ENCODE measurements at regions not wholly inside any gene's neighbourhood (a gene's known extent, or its start where the extent isn't known, plus 50 kb on each side); places are given as distances from the start of the nearest gene placed in this dataset.

- TF ChIP-seq, protein P1, sequence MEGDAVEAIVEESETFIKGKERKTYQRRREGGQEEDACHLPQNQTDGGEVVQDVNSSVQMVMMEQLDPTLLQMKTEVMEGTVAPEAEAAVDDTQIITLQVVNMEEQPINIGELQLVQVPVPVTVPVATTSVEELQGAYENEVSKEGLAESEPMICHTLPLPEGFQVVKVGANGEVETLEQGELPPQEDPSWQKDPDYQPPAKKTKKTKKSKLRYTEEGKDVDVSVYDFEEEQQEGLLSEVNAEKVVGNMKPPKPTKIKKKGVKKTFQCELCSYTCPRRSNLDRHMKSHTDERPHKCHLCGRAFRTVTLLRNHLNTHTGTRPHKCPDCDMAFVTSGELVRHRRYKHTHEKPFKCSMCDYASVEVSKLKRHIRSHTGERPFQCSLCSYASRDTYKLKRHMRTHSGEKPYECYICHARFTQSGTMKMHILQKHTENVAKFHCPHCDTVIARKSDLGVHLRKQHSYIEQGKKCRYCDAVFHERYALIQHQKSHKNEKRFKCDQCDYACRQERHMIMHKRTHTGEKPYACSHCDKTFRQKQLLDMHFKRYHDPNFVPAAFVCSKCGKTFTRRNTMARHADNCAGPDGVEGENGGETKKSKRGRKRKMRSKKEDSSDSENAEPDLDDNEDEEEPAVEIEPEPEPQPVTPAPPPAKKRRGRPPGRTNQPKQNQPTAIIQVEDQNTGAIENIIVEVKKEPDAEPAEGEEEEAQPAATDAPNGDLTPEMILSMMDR (conservative IDR thresholded peaks at IDR 0.05; ENCODE audit: low read depth): no peak
- H3K27ac ChIP-seq: no peak overlapping the region
- ChIA-PET POLR2A (ENCODE audit: low non-redundant PET) (no interaction called here), CTCF (interaction anchor here (0.6 kb wide), 1 partner anchor 533 kb away, joined by 3 read pairs; no protein-coding TSS in a partner anchor)
- no peak for DNase-seq (ENCODE audit: low spot score)
These were observed 534.5 kb downstream of the PTPRC start for GRCh38 chr1:199173356-199173755.

- TF ChIP-seq, protein P1 (conservative IDR thresholded peaks at IDR 0.05; ENCODE audit: low read depth): no peak
- CTCF ChIA-PET: interaction anchor here (0.6 to 0.7 kb wide), 2 partner anchors 39 to 984 kb away, joined by 3 to 4 read pairs; no protein-coding TSS in a partner anchor
- H3K27ac ChIP-seq: no peak overlapping the region
- POLR2A ChIA-PET (ENCODE audit: low non-redundant PET): no interaction called here
- DNase-seq (ENCODE audit: low spot score): no peak
These were observed 535.5 kb downstream of the PTPRC start for GRCh38 chr1:199174336-199174735.

DNA sequence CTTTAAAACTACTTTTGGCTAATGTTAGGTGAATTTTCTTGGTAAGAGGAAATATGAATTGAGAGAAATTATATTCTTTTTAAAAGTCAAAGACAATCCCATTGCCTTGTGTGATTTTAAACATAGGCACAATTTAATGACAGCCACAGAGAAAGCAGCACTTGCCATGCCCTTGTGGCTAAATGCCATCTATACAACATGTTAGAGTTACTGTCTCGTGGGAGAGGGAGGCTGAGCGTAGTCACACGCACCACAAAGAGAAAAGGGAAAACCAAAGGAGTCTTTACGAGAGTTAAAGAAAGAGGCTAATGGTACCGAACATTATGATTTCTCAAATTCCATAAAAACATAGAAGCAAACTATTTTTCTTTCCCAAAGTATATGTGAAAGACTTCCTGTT lies 537.9 kb downstream of the PTPRC start:
- TF ChIP-seq, protein P1 (conservative IDR thresholded peaks at IDR 0.05; ENCODE audit: low read depth): no peak
- H3K27ac ChIP-seq: no peak overlapping the region
- CTCF ChIA-PET: interaction anchor here (0.6 kb wide), 1 partner anchor 29 kb away, joined by 3 read pairs; no protein-coding TSS in a partner anchor
- DNase-seq (ENCODE audit: low spot score): no peak
- POLR2A ChIA-PET (ENCODE audit: low non-redundant PET): no interaction called here

DNA sequence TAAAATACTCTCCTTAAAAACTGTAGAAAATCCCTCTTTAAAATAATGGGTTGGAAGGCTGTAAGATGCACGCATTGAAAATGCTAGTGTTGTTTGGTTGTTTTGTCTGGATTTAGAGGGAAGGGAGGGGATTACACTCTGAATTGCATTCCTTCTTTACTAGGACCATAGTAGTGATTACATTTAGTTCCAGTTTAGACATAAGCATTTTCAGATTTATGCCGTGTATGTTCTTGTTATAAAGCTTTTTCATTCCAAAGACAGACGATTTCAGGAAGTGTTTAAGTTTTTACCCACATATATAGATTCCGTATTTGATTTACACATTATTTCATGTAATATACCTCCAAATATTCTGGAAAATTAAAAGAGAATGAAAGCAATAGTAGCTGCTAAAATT lies 538.4 kb downstream of the PTPRC start:
- no peak for DNase-seq (ENCODE audit: low spot score)
- no peak overlapping the region for H3K27ac ChIP-seq
- TF ChIP-seq, protein P1 (conservative IDR thresholded peaks at IDR 0.05; ENCODE audit: low read depth): no peak
- ChIA-PET CTCF (interaction anchor here (0.6 kb wide), 1 partner anchor 28 kb away, joined by 3 read pairs; no protein-coding TSS in a partner anchor), POLR2A (ENCODE audit: low non-redundant PET) (no interaction called here)

GRCh38 chr1:199178646-199179045 lies 539.8 kb downstream of the PTPRC start:
- TF ChIP-seq, protein P1 (conservative IDR thresholded peaks at IDR 0.05; ENCODE audit: low read depth): no peak
- DNase-seq (ENCODE audit: low spot score): no peak
- ChIA-PET CTCF (interaction anchor here (0.6 kb wide), 2 partner anchors 13 to 801 kb away, joined by 3 to 4 read pairs; no protein-coding TSS in a partner anchor), POLR2A (ENCODE audit: low non-redundant PET) (no interaction called here)
- H3K27ac ChIP-seq: no peak overlapping the region

DNA sequence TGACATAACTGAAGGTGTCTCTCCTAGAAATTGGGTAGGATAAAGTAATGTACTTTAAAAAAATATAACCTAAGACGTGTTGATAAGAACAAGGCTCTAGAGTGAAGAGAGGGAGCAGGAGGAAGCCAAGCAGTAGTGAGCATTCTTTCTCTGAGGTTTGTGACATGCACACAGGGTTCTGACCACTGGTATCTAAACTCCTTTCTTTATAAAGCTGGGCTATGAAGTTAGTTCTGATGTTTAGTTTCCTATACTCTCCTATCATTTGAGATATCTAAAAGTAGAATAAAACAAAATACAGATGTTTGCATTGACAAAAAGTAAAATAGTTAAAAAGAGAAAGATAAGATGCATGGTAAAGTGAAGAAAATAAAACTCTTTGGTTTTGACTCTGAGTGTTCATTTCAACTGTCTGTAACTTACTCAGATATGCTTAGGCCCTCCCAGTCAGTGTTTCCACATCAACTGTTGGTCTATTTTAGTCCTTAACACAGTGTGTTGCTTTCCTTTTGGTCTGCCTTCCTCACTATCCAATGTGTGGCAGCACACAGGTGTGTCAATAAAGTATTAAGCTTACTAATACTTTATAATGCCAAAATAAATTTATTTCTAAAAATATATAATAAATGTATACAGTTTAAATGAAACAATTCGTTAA lies 543.5 kb downstream of the PTPRC start:
- no peak overlapping the region for H3K27ac ChIP-seq
- no peak for DNase-seq (ENCODE audit: low spot score)
- ChIA-PET CTCF (interaction anchor here (0.5 to 0.7 kb wide), 2 partner anchors 537 to 1331 kb away, joined by 3 read pairs; no protein-coding TSS in a partner anchor), POLR2A (ENCODE audit: low non-redundant PET) (no interaction called here)
- TF ChIP-seq, protein P1 (conservative IDR thresholded peaks at IDR 0.05; ENCODE audit: low read depth): no peak
